Naive thymus-derived CD4-positive, alpha-beta T cell (primary cell): ENCODE measurements at regions not wholly inside any gene's neighbourhood (a gene's known extent, or its start where the extent isn't known, plus 50 kb on each side); places are given as distances from the start of the nearest gene placed in this dataset.

ENCODE experiments used
- ATAC-seq: fragments of 150-1000 bp; cut with Tn5 transposase; 2 replicates; pipeline ENCODE4 v1.10.0; 2021; ENCODE audit warnings: mild to moderate bottlenecking, moderate library complexity
- CTCF ChIA-PET: fragments of 350-600 bp; sonication (Branson Sonifier 250); formaldehyde crosslinking; loops from one replicate; lab custom pipeline; 2021; ENCODE audit warnings: antibody characterized with exemption; lab: Charles Lee
- POLR2A ChIA-PET: fragments of 350-600 bp; sonication (Branson Sonifier 250); formaldehyde crosslinking; loops from one replicate; lab custom pipeline; 2021; ENCODE audit warnings: antibody characterized with exemption, inconsistent platforms; lab: Charles Lee
- DNase-seq, 9 donors: peaks; one replicate each; pipeline versions ENCODE4 v3.0.0 to v3.0.0-alpha.2; 2020 to 2022; ENCODE audit warnings: mixed read lengths in 1 of 9
- H3K27ac ChIP-seq: one replicate; pipeline ENCODE4 v1.7.0; 2013; ENCODE audit warnings: mild to moderate bottlenecking, low read depth, low read length, moderate library complexity
- H3K27me3 ChIP-seq, 2 donors: one replicate each; pipeline ENCODE4 v1.7.0; 2013; ENCODE audit warnings: low read length in 2 of 2, mild to moderate bottlenecking in 2 of 2, moderate library complexity in 2 of 2; ENCODE audit not compliant: control insufficient read depth in 2 of 2, insufficient read depth in 2 of 2
- H3K36me3 ChIP-seq, 3 experiments: 1 replicate in 2 of 3; 2 replicates in 1 of 3; pipeline ENCODE4 v1.7.0; 2013; ENCODE audit warnings: low read length in 3 of 3, mild to moderate bottlenecking in 3 of 3, moderate library complexity in 1 of 3; ENCODE audit not compliant: insufficient read depth in 3 of 3, control insufficient read depth in 2 of 3
- H3K4me1 ChIP-seq, 2 donors: one replicate each; pipeline ENCODE4 v1.7.0; 2013; ENCODE audit warnings: low read length in 2 of 2, mild to moderate bottlenecking in 2 of 2, moderate library complexity in 1 of 2; ENCODE audit not compliant: control insufficient read depth in 2 of 2, insufficient read depth in 2 of 2
- H3K4me3 ChIP-seq: 2 replicates; pipeline ENCODE4 v1.7.0; 2013; ENCODE audit warnings: mild to moderate bottlenecking, low read length
- H3K9me3 ChIP-seq, 3 experiments: 1 replicate in 2 of 3; 2 replicates in 1 of 3; pipeline ENCODE4 v1.7.0; 2013; ENCODE audit warnings: low read length in 3 of 3; ENCODE audit not compliant: control insufficient read depth in 2 of 3
- H3K27ac Mint-ChIP-seq, 9 donors: one replicate each; pipeline ENCODE4 v1.8.0; 2020 to 2022; ENCODE audit warnings: mixed read lengths in 9 of 9, mild to moderate bottlenecking in 8 of 9, moderate library complexity in 5 of 9, inconsistent platforms in 2 of 9
- H3K27me3 Mint-ChIP-seq, 5 donors: one replicate each; pipeline ENCODE4 v1.8.0; 2021 to 2022; ENCODE audit warnings: mixed read lengths in 5 of 5, mild to moderate bottlenecking in 1 of 5
- H3K36me3 Mint-ChIP-seq, 5 donors: one replicate each; pipeline ENCODE4 v1.8.0; 2020 to 2022; ENCODE audit warnings: mixed read lengths in 5 of 5, mild to moderate bottlenecking in 3 of 5, inconsistent platforms in 1 of 5
- H3K4me1 Mint-ChIP-seq, 7 donors: one replicate each; pipeline ENCODE4 v1.8.0; 2020 to 2022; ENCODE audit warnings: mixed read lengths in 7 of 7, mild to moderate bottlenecking in 3 of 7, inconsistent platforms in 1 of 7
- H3K4me3 Mint-ChIP-seq, 10 donors: one replicate each; pipeline ENCODE4 v1.8.0; 2020 to 2022; ENCODE audit warnings: mild to moderate bottlenecking in 10 of 10, mixed read lengths in 10 of 10, moderate library complexity in 6 of 10, inconsistent platforms in 2 of 10
- H3K9me3 Mint-ChIP-seq, 11 donors: one replicate each; pipeline ENCODE4 v1.8.0; 2020 to 2022; ENCODE audit warnings: mixed read lengths in 11 of 11, mild to moderate bottlenecking in 4 of 11, inconsistent platforms in 1 of 11, moderate library complexity in 1 of 11
- intact Hi-C, 2 donors: fragments of 100-400 bp; cut with micrococcal nuclease; formaldehyde crosslinking; loops; one replicate each; pipeline ENCODE4 v1.15.1; 2023

- ATAC-seq, result no peak
Measured at GRCh38 chr7:145862212-145862611, 254.4 kb upstream of the CNTNAP2 start.

GRCh38 chr7:145860809-145861208 is 255.8 kb upstream of the CNTNAP2 start:
- Mint-ChIP-seq H3K9me3 (peaks cover 0 to 19% (median 10%) of the 10 kb centered on the region in 11 donors), H3K36me3 (no peaks in the 10 kb centered on the region), H3K4me1 (no peaks in the 10 kb centered on the region), H3K27ac (no peak overlapping the region), H3K4me3 (no peak overlapping the region), H3K27me3 (no peaks in the 10 kb centered on the region)
- Histone ChIP-seq H3K27ac (no peak overlapping the region), H3K4me1 (no peaks in the 10 kb centered on the region), H3K36me3 (no peaks in the 10 kb centered on the region), H3K4me3 (no peak overlapping the region), H3K27me3 (no peaks in the 10 kb centered on the region), H3K9me3 (no peaks in the 10 kb centered on the region)
- DNase-seq (no peak), ATAC-seq (no peak)
- ChIA-PET CTCF (interaction anchor here (1.3 kb wide), 1 partner anchor 23 kb away, joined by 3 read pairs; no protein-coding TSS in a partner anchor), POLR2A (no interaction called here)
- intact Hi-C loops, result no loop called here

More at GRCh38 chr7:145862212-145862611, 254.4 kb upstream of the CNTNAP2 start:
- Histone ChIP-seq H3K4me3 (no peak overlapping the region), H3K4me1 (no peaks in the 10 kb centered on the region), H3K9me3 (peaks cover 0 to 1% (median 0%) of the 10 kb centered on the region in 3 experiments), H3K27me3 (no peaks in the 10 kb centered on the region), H3K36me3 (no peaks in the 10 kb centered on the region), H3K27ac (no peak overlapping the region)
- Mint-ChIP-seq H3K27me3 (no peaks in the 10 kb centered on the region), H3K27ac (no peak overlapping the region), H3K4me3 (no peak overlapping the region), H3K36me3 (no peaks in the 10 kb centered on the region), H3K9me3 (peaks cover 3 to 23% (median 9%) of the 10 kb centered on the region in 11 donors), H3K4me1 (no peaks in the 10 kb centered on the region)
- ChIA-PET POLR2A (no interaction called here), CTCF (interaction anchor here (1.3 kb wide), 1 partner anchor 21 kb away, joined by 3 read pairs; no protein-coding TSS in a partner anchor)
- no peak for DNase-seq
- intact Hi-C loops, result no loop called here

GRCh38 chr7:145850636-145851035 is 266.0 kb upstream of the CNTNAP2 start:
- Mint-ChIP-seq H3K4me3 (no peak overlapping the region), H3K4me1 (no peaks in the 10 kb centered on the region), H3K27me3 (no peaks in the 10 kb centered on the region), H3K27ac (no peak overlapping the region), H3K36me3 (no peaks in the 10 kb centered on the region), H3K9me3 (peaks cover 2 to 17% (median 12%) of the 10 kb centered on the region in 11 donors)
- H3K36me3 ChIP-seq, result no peaks in the 10 kb centered on the region
- H3K4me3 ChIP-seq, result no peak overlapping the region
- no peaks in the 10 kb centered on the region for H3K27me3 ChIP-seq
- DNase-seq, result no peak
- ATAC-seq, result no peak
- H3K9me3 ChIP-seq, result no peaks in the 10 kb centered on the region
- no peak overlapping the region for H3K27ac ChIP-seq
- CTCF ChIA-PET, result no interaction called here
- POLR2A ChIA-PET, result no interaction called here
- no peaks in the 10 kb centered on the region for H3K4me1 ChIP-seq
- intact Hi-C loops, result no loop called here

- POLR2A ChIA-PET, result interaction anchor here (0.6 kb wide), 1 partner anchor 9 kb away, joined by 3 read pairs; no protein-coding TSS in a partner anchor
- Histone ChIP-seq H3K4me3 (no peak overlapping the region), H3K4me1 (no peaks in the 10 kb centered on the region), H3K27ac (no peak overlapping the region), H3K9me3 (no peaks in the 10 kb centered on the region), H3K36me3 (no peaks in the 10 kb centered on the region), H3K27me3 (no peaks in the 10 kb centered on the region)
- Mint-ChIP-seq H3K36me3 (no peaks in the 10 kb centered on the region), H3K4me3 (no peak overlapping the region), H3K27me3 (no peaks in the 10 kb centered on the region), H3K9me3 (peaks cover 0 to 13% (median 5%) of the 10 kb centered on the region in 11 donors), H3K4me1 (no peaks in the 10 kb centered on the region), H3K27ac (no peak overlapping the region)
- intact Hi-C loops, result no loop called here
- no peak for DNase-seq
- CTCF ChIA-PET, result no interaction called here
- no peak for ATAC-seq
Measured at GRCh38 chr7:145848691-145849090, 267.9 kb upstream of the CNTNAP2 start.

GRCh38 chr7:145845345-145845744 is 271.3 kb upstream of the CNTNAP2 start:
- Histone ChIP-seq H3K27me3 (no peaks in the 10 kb centered on the region), H3K9me3 (no peaks in the 10 kb centered on the region), H3K4me1 (no peaks in the 10 kb centered on the region), H3K36me3 (no peaks in the 10 kb centered on the region), H3K27ac (no peak overlapping the region), H3K4me3 (no peak overlapping the region)
- H3K4me1 Mint-ChIP-seq, result no peaks in the 10 kb centered on the region
- H3K27ac Mint-ChIP-seq, result no peak overlapping the region
- H3K27me3 Mint-ChIP-seq, result no peaks in the 10 kb centered on the region
- H3K4me3 Mint-ChIP-seq, result no peak overlapping the region
- DNase-seq, result no peak
- ChIA-PET CTCF (no interaction called here), POLR2A (no interaction called here)
- H3K36me3 Mint-ChIP-seq, result no peaks in the 10 kb centered on the region
- H3K9me3 Mint-ChIP-seq, result peaks cover 0 to 15% (median 5%) of the 10 kb centered on the region in 11 donors
- intact Hi-C loops, result no loop called here
- ATAC-seq, result no peak

GRCh38 chr7:145839814-145840213 is 276.8 kb upstream of the CNTNAP2 start:
- no peaks in the 10 kb centered on the region for H3K36me3 ChIP-seq
- no peak overlapping the region for H3K4me3 ChIP-seq
- ATAC-seq (no peak), DNase-seq (no peak)
- no peaks in the 10 kb centered on the region for H3K9me3 ChIP-seq
- Mint-ChIP-seq H3K4me3 (no peak overlapping the region), H3K27ac (no peak overlapping the region), H3K4me1 (no peaks in the 10 kb centered on the region), H3K36me3 (no peaks in the 10 kb centered on the region), H3K9me3 (peaks cover 0 to 39% (median 5%) of the 10 kb centered on the region in 11 donors), H3K27me3 (no peaks in the 10 kb centered on the region)
- ChIA-PET POLR2A (interaction anchor here (0.5 kb wide), 1 partner anchor 8 kb away, joined by 3 read pairs; no protein-coding TSS in a partner anchor), CTCF (no interaction called here)
- intact Hi-C loops, result no loop called here
- no peaks in the 10 kb centered on the region for H3K4me1 ChIP-seq
- H3K27ac ChIP-seq, result no peak overlapping the region
- H3K27me3 ChIP-seq, result no peaks in the 10 kb centered on the region

GRCh38 chr7:145831616-145832206 is 284.9 kb upstream of the CNTNAP2 start:
- no peaks in the 10 kb centered on the region for H3K27me3 ChIP-seq
- H3K4me1 ChIP-seq, result no peaks in the 10 kb centered on the region
- H3K27ac ChIP-seq, result no peak overlapping the region
- no peak overlapping the region for H3K4me3 ChIP-seq
- no peaks in the 10 kb centered on the region for H3K36me3 ChIP-seq
- H3K9me3 ChIP-seq, result no peaks in the 10 kb centered on the region
- CTCF ChIA-PET, result no interaction called here
- Mint-ChIP-seq H3K4me1 (no peaks in the 10 kb centered on the region), H3K27me3 (no peaks in the 10 kb centered on the region), H3K27ac (no peak overlapping the region), H3K4me3 (no peak overlapping the region), H3K36me3 (no peaks in the 10 kb centered on the region), H3K9me3 (peaks cover 0 to 24% (median 2%) of the 10 kb centered on the region in 11 donors)
- ATAC-seq, result no peak
- intact Hi-C loops, result no loop called here
- no peak for DNase-seq
- POLR2A ChIA-PET, result no interaction called here
